ENCODE measurements at regions not wholly inside any gene's neighbourhood (a gene's known extent, or its start where the extent isn't known, plus 50 kb on each side); places are given as distances from the start of the nearest gene placed in this dataset.

GRCh38 chr6:170108456-170108855 lies 182.4 kb downstream of the DLL1 start:
- DNase-seq (ENCODE audit: low read depth, low spot score): no peak
- H3K36me3 ChIP-seq (ENCODE audit: control insufficient read depth, insufficient read depth, low read length): no peaks in the 10 kb centered on the region
- no CpG with 5 or more reads among the region's 9 CpGs for WGBS (ENCODE audit: insufficient coverage, insufficient read length)
- H3K4me3 ChIP-seq (ENCODE audit: low read length): no peak overlapping the region
- H3K4me1 ChIP-seq (ENCODE audit: control insufficient read depth, insufficient read depth, low read length): no peaks in the 10 kb centered on the region
- H3K27ac ChIP-seq (ENCODE audit: low read length): no peak overlapping the region
- no peaks in the 10 kb centered on the region for H3K9me3 ChIP-seq (ENCODE audit: control insufficient read depth, insufficient read depth, low read length)
- H3K27me3 ChIP-seq (ENCODE audit: control insufficient read depth, insufficient read depth, low read length): no peaks in the 10 kb centered on the region

- H3K4me1 ChIP-seq (ENCODE audit: control insufficient read depth, insufficient read depth, low read length): no peaks in the 10 kb centered on the region
- no peaks in the 10 kb centered on the region for H3K27me3 ChIP-seq (ENCODE audit: control insufficient read depth, insufficient read depth, low read length)
- WGBS (ENCODE audit: insufficient coverage, insufficient read length): no CpG with 5 or more reads among the region's 13 CpGs
- no peak overlapping the region for H3K27ac ChIP-seq (ENCODE audit: low read length)
- H3K9me3 ChIP-seq (ENCODE audit: control insufficient read depth, insufficient read depth, low read length): no peaks in the 10 kb centered on the region
- no peak overlapping the region for H3K4me3 ChIP-seq (ENCODE audit: low read length)
- H3K36me3 ChIP-seq (ENCODE audit: control insufficient read depth, insufficient read depth, low read length): no peaks in the 10 kb centered on the region
- no peak for DNase-seq (ENCODE audit: low read depth, low spot score)
Observed at GRCh38 chr6:170107606-170108222, 183.2 kb downstream of the DLL1 start.

GRCh38 chr6:170106906-170107525 lies 183.9 kb downstream of the DLL1 start:
- no peaks in the 10 kb centered on the region for H3K36me3 ChIP-seq (ENCODE audit: control insufficient read depth, insufficient read depth, low read length)
- H3K4me1 ChIP-seq (ENCODE audit: control insufficient read depth, insufficient read depth, low read length): 0 out of 2 replicates have a peak, but pooled peaks cover 2% of the 10 kb centered on the region
- DNase-seq (ENCODE audit: low read depth, low spot score): no peak
- no peaks in the 10 kb centered on the region for H3K9me3 ChIP-seq (ENCODE audit: control insufficient read depth, insufficient read depth, low read length)
- no peaks in the 10 kb centered on the region for H3K27me3 ChIP-seq (ENCODE audit: control insufficient read depth, insufficient read depth, low read length)
- no peak overlapping the region for H3K4me3 ChIP-seq (ENCODE audit: low read length)
- no CpG with 5 or more reads among the region's 14 CpGs for WGBS (ENCODE audit: insufficient coverage, insufficient read length)
- H3K27ac ChIP-seq (ENCODE audit: low read length): no peak overlapping the region

GRCh38 chr6:170102582-170103481 lies 188.0 kb downstream of the DLL1 start:
- no CpG with 5 or more reads among the region's 30 CpGs for WGBS (ENCODE audit: insufficient coverage, insufficient read length)
- 0 out of 2 replicates have a peak, but pooled peaks cover 2% of the 10 kb centered on the region for H3K4me1 ChIP-seq (ENCODE audit: control insufficient read depth, insufficient read depth, low read length)
- H3K9me3 ChIP-seq (ENCODE audit: control insufficient read depth, insufficient read depth, low read length): no peaks in the 10 kb centered on the region
- H3K36me3 ChIP-seq (ENCODE audit: control insufficient read depth, insufficient read depth, low read length): no peaks in the 10 kb centered on the region
- H3K27ac ChIP-seq (ENCODE audit: low read length): no peak overlapping the region
- no peak overlapping the region for H3K4me3 ChIP-seq (ENCODE audit: low read length)
- DNase-seq (ENCODE audit: low read depth, low spot score): no peak
- H3K27me3 ChIP-seq (ENCODE audit: control insufficient read depth, insufficient read depth, low read length): no peaks in the 10 kb centered on the region

GRCh38 chr6:170102038-170102437 lies 188.8 kb downstream of the DLL1 start:
- H3K4me1 ChIP-seq (ENCODE audit: control insufficient read depth, insufficient read depth, low read length): 0 out of 2 replicates have a peak, but pooled peaks cover 2% of the 10 kb centered on the region
- H3K4me3 ChIP-seq (ENCODE audit: low read length): no peak overlapping the region
- no peak for DNase-seq (ENCODE audit: low read depth, low spot score)
- no CpG with 5 or more reads among the region's 7 CpGs for WGBS (ENCODE audit: insufficient coverage, insufficient read length)
- no peaks in the 10 kb centered on the region for H3K36me3 ChIP-seq (ENCODE audit: control insufficient read depth, insufficient read depth, low read length)
- no peak overlapping the region for H3K27ac ChIP-seq (ENCODE audit: low read length)
- H3K27me3 ChIP-seq (ENCODE audit: control insufficient read depth, insufficient read depth, low read length): no peaks in the 10 kb centered on the region
- H3K9me3 ChIP-seq (ENCODE audit: control insufficient read depth, insufficient read depth, low read length): no peaks in the 10 kb centered on the region

- Histone ChIP-seq H3K27me3 (ENCODE audit: control insufficient read depth, insufficient read depth, low read length) (no peaks in the 10 kb centered on the region), H3K4me3 (ENCODE audit: low read length) (no peak overlapping the region), H3K36me3 (ENCODE audit: control insufficient read depth, insufficient read depth, low read length) (no peaks in the 10 kb centered on the region), H3K9me3 (ENCODE audit: control insufficient read depth, insufficient read depth, low read length) (no peaks in the 10 kb centered on the region), H3K27ac (ENCODE audit: low read length) (no peak overlapping the region), H3K4me1 (ENCODE audit: control insufficient read depth, insufficient read depth, low read length) (0 out of 2 replicates have a peak, but pooled peaks cover 2% of the 10 kb centered on the region)
- DNase-seq (ENCODE audit: low read depth, low spot score): no peak
- no CpG with 5 or more reads among the region's 17 CpGs for WGBS (ENCODE audit: insufficient coverage, insufficient read length)
Observed at GRCh38 chr6:170101281-170102035, 189.4 kb downstream of the DLL1 start.

GRCh38 chr6:170100046-170100445 lies 190.8 kb downstream of the DLL1 start:
- Histone ChIP-seq H3K36me3 (ENCODE audit: control insufficient read depth, insufficient read depth, low read length) (no peaks in the 10 kb centered on the region; the same call in 1 of the 2 replicates), H3K9me3 (ENCODE audit: control insufficient read depth, insufficient read depth, low read length) (no peaks in the 10 kb centered on the region), H3K4me1 (ENCODE audit: control insufficient read depth, insufficient read depth, low read length) (0 out of 2 replicates have a peak, but pooled peaks cover 2% of the 10 kb centered on the region), H3K4me3 (ENCODE audit: low read length) (no peak overlapping the region), H3K27ac (ENCODE audit: low read length) (no peak overlapping the region), H3K27me3 (ENCODE audit: control insufficient read depth, insufficient read depth, low read length) (no peaks in the 10 kb centered on the region)
- no peak for DNase-seq (ENCODE audit: low read depth, low spot score)
- WGBS (ENCODE audit: insufficient coverage, insufficient read length): no CpG with 5 or more reads among the region's 8 CpGs

- no peak for DNase-seq (ENCODE audit: low read depth, low spot score)
Observed at GRCh38 chr6:170099387-170099786, 191.5 kb downstream of the DLL1 start.

GRCh38 chr6:170098428-170099170 lies 192.3 kb downstream of the DLL1 start:
- H3K9me3 ChIP-seq (ENCODE audit: control insufficient read depth, insufficient read depth, low read length): no peaks in the 10 kb centered on the region
- H3K27me3 ChIP-seq (ENCODE audit: control insufficient read depth, insufficient read depth, low read length): no peaks in the 10 kb centered on the region
- H3K4me1 ChIP-seq (ENCODE audit: control insufficient read depth, insufficient read depth, low read length): 0 out of 2 replicates have a peak, but pooled peaks cover 2% of the 10 kb centered on the region
- H3K36me3 ChIP-seq (ENCODE audit: control insufficient read depth, insufficient read depth, low read length): no peaks in the 10 kb centered on the region; the same call in 1 of the 2 replicates
- H3K4me3 ChIP-seq (ENCODE audit: low read length): no peak overlapping the region
- no peak overlapping the region for H3K27ac ChIP-seq (ENCODE audit: low read length)
- no peak for DNase-seq (ENCODE audit: low read depth, low spot score)
- no CpG with 5 or more reads among the region's 37 CpGs for WGBS (ENCODE audit: insufficient coverage, insufficient read length)

More at GRCh38 chr6:170099387-170099786, 191.5 kb downstream of the DLL1 start:
- Histone ChIP-seq H3K27ac (ENCODE audit: low read length) (no peak overlapping the region), H3K9me3 (ENCODE audit: control insufficient read depth, insufficient read depth, low read length) (no peaks in the 10 kb centered on the region), H3K36me3 (ENCODE audit: control insufficient read depth, insufficient read depth, low read length) (no peaks in the 10 kb centered on the region; the same call in 1 of the 2 replicates), H3K4me1 (ENCODE audit: control insufficient read depth, insufficient read depth, low read length) (0 out of 2 replicates have a peak, but pooled peaks cover 2% of the 10 kb centered on the region), H3K27me3 (ENCODE audit: control insufficient read depth, insufficient read depth, low read length) (no peaks in the 10 kb centered on the region), H3K4me3 (ENCODE audit: low read length) (no peak overlapping the region)
- WGBS (ENCODE audit: insufficient coverage, insufficient read length): no CpG with 5 or more reads among the region's 11 CpGs
